Mammary epithelial cell (primary cell): ENCODE measurements at regions not wholly inside any gene's neighbourhood (a gene's known extent, or its start where the extent isn't known, plus 50 kb on each side); places are given as distances from the start of the nearest gene placed in this dataset.

Experiments
- EZH2 ChIP-seq: IDR thresholded peaks from 2 replicates; pipeline ENCODE4 v1.6.1; 2012; ENCODE audit warnings: low read length, inconsistent platforms, borderline replicate concordance
- TF ChIP-seq, protein P1 (sequence below), 2 donors: IDR thresholded peaks in 1 of 2; conservative IDR thresholded peaks in 1 of 2; 2 replicates each; pipeline ENCODE4 v1.5.1; 2011 to 2012; ENCODE audit warnings: inconsistent platforms in 2 of 2, low read length in 2 of 2, mild to moderate bottlenecking in 2 of 2, control low read depth in 1 of 2, low read depth in 1 of 2; ENCODE audit not compliant: insufficient read depth in 1 of 2; ENCODE audit errors: extremely low read depth in 1 of 2

DNA sequence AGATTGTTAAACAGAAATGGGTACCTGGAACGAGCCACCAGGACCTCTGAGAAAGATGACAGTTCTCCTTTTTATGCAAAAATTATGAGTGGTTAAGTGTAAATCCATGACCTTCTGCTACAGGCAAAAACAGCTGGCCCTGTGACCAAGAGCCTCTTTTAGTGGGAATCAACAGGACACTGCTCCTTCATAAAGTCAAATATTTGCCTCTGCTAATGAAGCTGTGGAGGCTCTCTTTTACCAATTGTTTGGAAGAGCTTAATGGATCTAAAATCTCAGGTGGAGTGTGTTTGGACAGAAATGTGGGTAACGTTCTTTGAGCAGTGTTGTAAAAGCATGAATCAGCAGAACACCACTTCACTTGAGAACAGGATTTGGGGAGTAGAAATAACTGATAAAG is 117.5 kb upstream of the PCSK2 start:
- TF ChIP-seq, protein P1, sequence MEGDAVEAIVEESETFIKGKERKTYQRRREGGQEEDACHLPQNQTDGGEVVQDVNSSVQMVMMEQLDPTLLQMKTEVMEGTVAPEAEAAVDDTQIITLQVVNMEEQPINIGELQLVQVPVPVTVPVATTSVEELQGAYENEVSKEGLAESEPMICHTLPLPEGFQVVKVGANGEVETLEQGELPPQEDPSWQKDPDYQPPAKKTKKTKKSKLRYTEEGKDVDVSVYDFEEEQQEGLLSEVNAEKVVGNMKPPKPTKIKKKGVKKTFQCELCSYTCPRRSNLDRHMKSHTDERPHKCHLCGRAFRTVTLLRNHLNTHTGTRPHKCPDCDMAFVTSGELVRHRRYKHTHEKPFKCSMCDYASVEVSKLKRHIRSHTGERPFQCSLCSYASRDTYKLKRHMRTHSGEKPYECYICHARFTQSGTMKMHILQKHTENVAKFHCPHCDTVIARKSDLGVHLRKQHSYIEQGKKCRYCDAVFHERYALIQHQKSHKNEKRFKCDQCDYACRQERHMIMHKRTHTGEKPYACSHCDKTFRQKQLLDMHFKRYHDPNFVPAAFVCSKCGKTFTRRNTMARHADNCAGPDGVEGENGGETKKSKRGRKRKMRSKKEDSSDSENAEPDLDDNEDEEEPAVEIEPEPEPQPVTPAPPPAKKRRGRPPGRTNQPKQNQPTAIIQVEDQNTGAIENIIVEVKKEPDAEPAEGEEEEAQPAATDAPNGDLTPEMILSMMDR (conservative IDR thresholded peaks at IDR 0.05 in 1 of 2, IDR thresholded peaks at IDR 0.05 in 1 of 2; ENCODE audit: extremely low read depth in 1 of 2, insufficient read depth in 1 of 2, low read depth in 1 of 2, low read length in 2 of 2) = no peak
- no peak for TF ChIP-seq EZH2
